ENCODE measurements at regions not wholly inside any gene's neighbourhood (a gene's known extent, or its start where the extent isn't known, plus 50 kb on each side); places are given as distances from the start of the nearest gene placed in this dataset.

GRCh38 chr6:71204741-71205140, 83.9 kb upstream of the OGFRL1 start:
- no peak for TF ChIP-seq SP1 (IDR thresholded peaks at IDR 0.05)
- no peak for TF ChIP-seq FOXM1 (IDR thresholded peaks at IDR 0.05; ENCODE audit: borderline replicate concordance)
- no peak for TF ChIP-seq HDGF (IDR thresholded peaks at IDR 0.05; ENCODE audit: borderline replicate concordance)
- TF ChIP-seq TARDBP (IDR thresholded peaks at IDR 0.05) = no peak
- no peak for TF ChIP-seq ARNT (IDR thresholded peaks at IDR 0.05)
- no peak for TF ChIP-seq FOXK2 (IDR thresholded peaks at IDR 0.05)
- TF ChIP-seq PKNOX1 (IDR thresholded peaks at IDR 0.05) = no peak
- no peak for TF ChIP-seq NFRKB (IDR thresholded peaks at IDR 0.05)
- TF ChIP-seq SUZ12 (IDR thresholded peaks at IDR 0.05) = no peak
